Coronary artery (tissue), 2 donors: ENCODE measurements at regions not wholly inside any gene's neighbourhood (a gene's known extent, or its start where the extent isn't known, plus 50 kb on each side); places are given as distances from the start of the nearest gene placed in this dataset.
"Not testable (repeated sequence)": the region's sequence is repeated elsewhere in the genome, so short reads cannot be mapped to it uniquely, and the experiment has no call there.

ENCODE experiments used
- DNase-seq: peaks from one replicate; pipeline ENCODE4 v3.0.0-alpha.2; 2017; ENCODE audit warnings: low spot score
- H3K27ac ChIP-seq, 2 donors: fragments of 200-600 bp; sonication (generic); one replicate each; pipeline ENCODE4 v1.5.1; 2016 to 2019
- H3K4me3 ChIP-seq: fragments of 200-600 bp; sonication (generic); 2 replicates; pipeline ENCODE4 v1.5.1; 2016; ENCODE audit warnings: mild to moderate bottlenecking, moderate library complexity
- CTCF ChIP-seq: fragments of 200-600 bp; sonication (generic); IDR thresholded peaks from one replicate; pipeline ENCODE4 v1.5.1; 2019; ENCODE audit warnings: antibody characterized with exemption

- H3K27ac ChIP-seq: no peak overlapping the region
- no peak overlapping the region for H3K4me3 ChIP-seq
- no peak for DNase-seq
- no peak for TF ChIP-seq CTCF
Observed at GRCh38 chr3:147507638-147508286, 98.6 kb downstream of the ZIC1 start.

- Histone ChIP-seq H3K4me3 (no peak overlapping the region), H3K27ac (no peak overlapping the region)
- TF ChIP-seq CTCF: no peak
- DNase-seq: no peak
Observed at GRCh38 chr3:147509448-147509847, 100.3 kb downstream of the ZIC1 start.

DNA sequence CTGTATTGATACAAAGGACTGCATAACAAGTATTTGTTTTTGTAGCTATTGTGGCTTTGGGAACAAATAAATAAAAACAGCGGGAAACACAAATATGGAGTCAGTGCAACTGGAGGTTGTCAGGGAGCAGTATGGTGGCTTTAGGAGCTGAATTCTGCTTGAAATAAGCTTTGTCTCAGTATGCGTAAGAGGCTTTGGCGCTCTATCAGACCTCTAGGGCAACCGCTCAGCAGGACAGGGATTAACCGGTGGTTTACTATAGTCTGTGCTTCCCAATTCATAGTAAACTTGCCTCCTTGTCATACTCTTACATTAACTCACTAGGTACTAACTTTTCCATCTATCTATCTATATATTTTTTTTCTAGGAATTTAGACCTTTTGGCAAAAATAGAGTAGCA, 104.6 kb downstream of the ZIC1 start:
- no peak for DNase-seq
- no peak overlapping the region for H3K27ac ChIP-seq
- H3K4me3 ChIP-seq: no peak overlapping the region
- no peak for TF ChIP-seq CTCF

DNA sequence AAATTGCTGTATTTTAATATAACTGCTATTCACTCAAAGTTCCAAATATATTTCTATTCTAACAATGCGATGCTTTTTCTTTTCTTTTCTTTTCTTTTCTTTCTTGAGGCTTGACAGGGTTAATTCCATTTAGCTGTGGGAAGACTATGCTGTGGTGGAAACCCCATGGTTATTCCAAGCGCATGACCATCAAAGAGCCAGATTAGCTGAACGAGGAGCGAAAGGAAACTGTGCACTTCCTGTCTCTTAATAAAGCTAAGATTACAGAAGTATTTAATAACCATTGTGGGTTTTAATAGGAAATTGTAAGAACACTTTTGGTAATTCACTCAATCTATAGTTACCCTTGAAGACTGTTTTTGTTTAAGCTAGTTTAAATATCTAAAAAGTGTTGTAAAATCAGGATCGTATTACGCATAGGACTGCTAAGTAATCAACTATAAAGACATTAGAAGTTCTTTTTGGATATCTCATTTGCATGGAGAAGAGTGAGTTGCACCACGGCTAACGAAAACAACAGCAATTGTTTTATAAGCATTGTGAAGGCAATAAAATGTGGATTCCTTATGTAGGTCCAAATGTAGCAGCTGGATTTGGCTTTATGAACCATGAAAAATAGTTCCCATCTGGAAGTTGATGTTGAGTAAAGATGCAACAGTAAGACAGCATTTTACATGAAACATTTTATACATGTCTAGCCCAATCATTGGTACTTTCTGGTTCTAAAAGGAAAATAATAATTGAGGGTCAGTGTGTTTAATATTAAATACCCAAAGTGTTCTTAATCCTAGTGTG, 105.4 kb downstream of the ZIC1 start:
- DNase-seq: no peak
- no peak overlapping the region for H3K27ac ChIP-seq
- H3K4me3 ChIP-seq: no peak overlapping the region
- TF ChIP-seq CTCF: no peak

DNA sequence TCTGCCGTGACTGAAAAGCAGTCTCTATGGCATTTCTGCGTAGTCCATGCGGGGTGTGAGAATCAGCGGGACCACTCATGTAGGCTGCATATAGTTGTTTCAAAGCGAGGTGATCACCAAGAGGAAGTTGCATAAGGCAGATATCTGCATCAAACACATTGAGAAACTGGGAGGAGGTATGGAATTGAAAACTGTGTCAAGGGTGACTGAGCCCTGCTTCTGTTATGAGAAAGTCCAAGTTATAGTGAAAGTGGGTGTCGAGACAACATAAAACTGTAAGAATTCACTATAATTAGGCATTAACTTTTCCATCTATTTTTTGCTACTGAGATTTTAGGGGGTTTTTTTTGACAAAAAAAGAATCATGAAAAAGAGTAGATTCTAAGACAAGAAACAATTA, 109.3 kb downstream of the ZIC1 start:
- no peak for TF ChIP-seq CTCF
- H3K4me3 ChIP-seq: no peak overlapping the region
- H3K27ac ChIP-seq: no peak overlapping the region
- no peak for DNase-seq

- TF ChIP-seq CTCF: no peak
- no peak overlapping the region for H3K27ac ChIP-seq
- DNase-seq: no peak
- no peak overlapping the region for H3K4me3 ChIP-seq
Observed at GRCh38 chr3:147521646-147522045, 112.5 kb downstream of the ZIC1 start.

GRCh38 chr3:147522780-147523179, 113.6 kb downstream of the ZIC1 start:
- not testable (repeated sequence) for DNase-seq, H3K27ac ChIP-seq, H3K4me3 ChIP-seq
